ENCODE measurements at regions not wholly inside any gene's neighbourhood (a gene's known extent, or its start where the extent isn't known, plus 50 kb on each side); places are given as distances from the start of the nearest gene placed in this dataset.

DNA sequence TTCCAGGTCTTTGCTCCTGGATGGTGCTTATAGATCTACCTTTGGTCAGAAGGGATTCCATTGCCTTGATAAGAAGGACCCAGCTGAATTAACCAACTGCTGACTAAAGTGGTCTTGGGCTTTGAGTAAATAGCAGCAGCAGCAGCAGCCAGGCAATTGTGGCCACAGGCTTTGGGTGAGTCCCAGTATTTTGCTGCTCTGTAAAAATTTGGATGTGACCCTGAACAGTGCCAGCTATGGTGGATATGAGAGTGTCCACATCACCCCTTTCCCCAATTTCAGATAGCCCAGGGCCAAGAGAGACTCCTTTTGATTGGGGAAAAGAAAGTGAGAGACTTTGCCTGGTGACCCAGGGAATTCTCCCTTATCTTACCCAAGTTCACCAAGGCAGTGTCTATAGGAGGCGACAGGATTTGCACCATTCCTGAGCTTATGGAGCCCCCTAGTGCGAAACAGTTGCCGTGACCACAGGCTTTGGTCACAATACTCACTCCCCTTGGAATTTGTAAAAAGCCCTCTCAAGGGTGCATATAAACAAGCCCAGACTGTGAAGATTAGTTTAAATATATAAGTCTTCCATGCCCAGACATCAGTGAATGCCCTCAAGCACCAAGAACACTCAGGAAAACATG, 518.0 kb downstream of the TMA16 start:
- DNase-seq (ENCODE audit: low spot score in 2 of 2) = no peak
- H3K9me3 ChIP-seq = no peaks in the 10 kb centered on the region
- H3K4me1 ChIP-seq = no peaks in the 10 kb centered on the region
- no peak overlapping the region for H3K4me3 ChIP-seq
- TF ChIP-seq EP300 (IDR thresholded peaks at IDR 0.05) (no peak), POLR2A (IDR thresholded peaks at IDR 0.05) (no peak), POLR2AphosphoS5 (IDR thresholded peaks at IDR 0.05) (no peak)
- TF ChIP-seq, protein P1, sequence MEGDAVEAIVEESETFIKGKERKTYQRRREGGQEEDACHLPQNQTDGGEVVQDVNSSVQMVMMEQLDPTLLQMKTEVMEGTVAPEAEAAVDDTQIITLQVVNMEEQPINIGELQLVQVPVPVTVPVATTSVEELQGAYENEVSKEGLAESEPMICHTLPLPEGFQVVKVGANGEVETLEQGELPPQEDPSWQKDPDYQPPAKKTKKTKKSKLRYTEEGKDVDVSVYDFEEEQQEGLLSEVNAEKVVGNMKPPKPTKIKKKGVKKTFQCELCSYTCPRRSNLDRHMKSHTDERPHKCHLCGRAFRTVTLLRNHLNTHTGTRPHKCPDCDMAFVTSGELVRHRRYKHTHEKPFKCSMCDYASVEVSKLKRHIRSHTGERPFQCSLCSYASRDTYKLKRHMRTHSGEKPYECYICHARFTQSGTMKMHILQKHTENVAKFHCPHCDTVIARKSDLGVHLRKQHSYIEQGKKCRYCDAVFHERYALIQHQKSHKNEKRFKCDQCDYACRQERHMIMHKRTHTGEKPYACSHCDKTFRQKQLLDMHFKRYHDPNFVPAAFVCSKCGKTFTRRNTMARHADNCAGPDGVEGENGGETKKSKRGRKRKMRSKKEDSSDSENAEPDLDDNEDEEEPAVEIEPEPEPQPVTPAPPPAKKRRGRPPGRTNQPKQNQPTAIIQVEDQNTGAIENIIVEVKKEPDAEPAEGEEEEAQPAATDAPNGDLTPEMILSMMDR (IDR thresholded peaks at IDR 0.05) = no peak
- 21% methylated on average over 3 of the region's 3 CpGs for WGBS
- H3K27ac ChIP-seq = no peak overlapping the region
- no peaks in the 10 kb centered on the region for H3K27me3 ChIP-seq
- H3K36me3 ChIP-seq = no peaks in the 10 kb centered on the region

DNA sequence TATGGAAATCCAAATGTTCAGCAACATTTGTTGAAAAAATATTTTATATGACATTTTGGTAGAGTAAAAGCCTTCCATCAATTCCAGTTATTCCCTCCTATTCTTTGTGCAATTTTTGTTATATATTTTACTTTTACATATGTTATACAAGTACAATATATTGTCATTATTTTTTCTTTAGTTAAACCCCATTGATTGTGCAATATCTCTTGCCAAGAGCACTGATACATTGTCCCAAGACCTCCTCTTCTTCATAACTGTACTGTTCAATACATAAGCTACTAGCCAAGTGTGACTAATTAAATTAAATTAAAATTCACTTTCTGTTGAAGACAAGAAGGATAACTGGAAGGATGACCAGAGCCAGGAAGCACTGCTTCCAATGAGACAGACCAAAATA, 527.5 kb downstream of the TMA16 start:
- no peaks in the 10 kb centered on the region for H3K36me3 ChIP-seq
- H3K27ac ChIP-seq = no peak overlapping the region
- TF ChIP-seq EP300 (IDR thresholded peaks at IDR 0.05) (no peak), POLR2A (IDR thresholded peaks at IDR 0.05) (no peak), POLR2AphosphoS5 (IDR thresholded peaks at IDR 0.05) (no peak)
- TF ChIP-seq, protein P1 (IDR thresholded peaks at IDR 0.05) = no peak
- H3K27me3 ChIP-seq = no peaks in the 10 kb centered on the region
- H3K4me3 ChIP-seq = no peak overlapping the region
- peaks cover 7% of the 10 kb centered on the region for H3K9me3 ChIP-seq
- H3K4me1 ChIP-seq = no peaks in the 10 kb centered on the region
- no peak for DNase-seq (ENCODE audit: low spot score in 2 of 2)

DNA sequence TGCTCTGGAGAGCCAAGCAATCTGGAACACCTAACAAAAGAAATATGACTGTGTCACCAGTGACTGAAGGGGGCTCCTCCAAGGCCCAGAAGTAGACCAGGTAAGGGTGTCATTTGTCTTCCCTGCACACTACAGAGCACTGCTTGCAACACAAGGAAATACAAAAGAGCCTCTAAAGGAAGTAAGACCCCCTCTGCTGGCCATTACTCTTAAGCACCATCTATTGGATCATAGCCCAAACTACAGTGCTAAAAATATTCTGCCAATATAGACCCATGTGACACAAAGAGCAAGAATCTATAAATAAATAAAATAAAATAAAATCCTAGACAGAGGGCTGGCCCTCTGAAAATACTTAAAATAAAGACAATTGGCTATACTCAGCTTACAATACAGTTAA, 528.7 kb downstream of the TMA16 start:
- H3K4me1 ChIP-seq = no peaks in the 10 kb centered on the region
- H3K27ac ChIP-seq = no peak overlapping the region
- no peaks in the 10 kb centered on the region for H3K27me3 ChIP-seq
- DNase-seq (ENCODE audit: low spot score in 2 of 2) = no peak
- no peak for TF ChIP-seq POLR2AphosphoS5 (IDR thresholded peaks at IDR 0.05)
- TF ChIP-seq, protein P1 (IDR thresholded peaks at IDR 0.05) = no peak
- no peak for TF ChIP-seq EP300 (IDR thresholded peaks at IDR 0.05)
- no peak for TF ChIP-seq POLR2A (IDR thresholded peaks at IDR 0.05)
- no peaks in the 10 kb centered on the region for H3K36me3 ChIP-seq
- no peak overlapping the region for H3K4me3 ChIP-seq
- peaks cover 7% of the 10 kb centered on the region for H3K9me3 ChIP-seq

DNA sequence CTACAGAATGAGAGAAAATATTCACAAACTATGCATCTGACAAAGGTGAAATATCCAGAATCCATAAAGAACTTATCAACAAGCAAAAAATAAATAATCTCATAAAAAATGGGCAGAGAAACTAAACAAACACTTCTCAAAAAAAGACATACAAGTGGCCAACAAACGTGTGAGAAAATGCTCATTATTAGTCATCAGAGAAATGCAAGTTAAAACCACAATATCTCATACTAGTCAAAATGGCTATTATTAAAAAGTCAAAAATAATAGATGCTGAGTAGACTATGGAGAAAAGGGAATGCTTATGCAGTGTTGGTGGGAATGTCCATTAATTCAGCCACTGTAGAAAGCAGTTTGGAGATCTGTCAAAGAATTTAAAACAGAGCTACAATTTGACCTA, 533.3 kb downstream of the TMA16 start:
- Histone ChIP-seq H3K9me3 (peaks cover 7% of the 10 kb centered on the region), H3K27ac (no peak overlapping the region), H3K4me3 (no peak overlapping the region), H3K4me1 (no peaks in the 10 kb centered on the region), H3K36me3 (no peaks in the 10 kb centered on the region), H3K27me3 (no peaks in the 10 kb centered on the region)
- TF ChIP-seq EP300 (IDR thresholded peaks at IDR 0.05) (no peak), POLR2A (IDR thresholded peaks at IDR 0.05) (no peak), POLR2AphosphoS5 (IDR thresholded peaks at IDR 0.05) (no peak)
- TF ChIP-seq, protein P1 (IDR thresholded peaks at IDR 0.05) = no peak
- DNase-seq (ENCODE audit: low spot score in 2 of 2) = no peak
- WGBS = 64% methylated on average over 1 of the region's 1 CpG

DNA sequence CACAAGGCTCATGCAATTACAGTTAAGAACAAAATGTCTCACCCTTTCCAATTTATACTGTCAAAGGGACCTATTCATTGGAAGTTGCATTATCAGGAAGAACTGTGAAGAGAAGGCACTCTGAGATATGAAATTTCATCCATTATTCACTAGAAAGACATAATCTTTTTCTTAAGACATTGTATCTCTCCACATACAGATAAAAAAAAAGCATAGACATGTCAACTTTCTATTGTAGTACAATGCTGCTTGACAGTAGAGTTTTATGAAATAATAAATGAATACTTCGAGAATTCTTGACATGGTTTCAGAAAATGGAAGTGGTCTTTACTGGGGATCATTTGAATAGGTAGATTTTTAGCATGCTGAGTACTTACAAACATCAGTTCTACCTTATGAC, 545.0 kb downstream of the TMA16 start:
- H3K27ac ChIP-seq = no peak overlapping the region
- H3K4me3 ChIP-seq = no peak overlapping the region
- no peaks in the 10 kb centered on the region for H3K36me3 ChIP-seq
- H3K27me3 ChIP-seq = no peaks in the 10 kb centered on the region
- DNase-seq (ENCODE audit: low spot score in 2 of 2) = no peak
- TF ChIP-seq, protein P1 (IDR thresholded peaks at IDR 0.05) = no peak
- TF ChIP-seq EP300 (IDR thresholded peaks at IDR 0.05) = no peak
- TF ChIP-seq POLR2AphosphoS5 (IDR thresholded peaks at IDR 0.05) = no peak
- no peak for TF ChIP-seq POLR2A (IDR thresholded peaks at IDR 0.05)
- no peaks in the 10 kb centered on the region for H3K4me1 ChIP-seq
- WGBS = 49% methylated on average over 1 of the region's 1 CpG
- H3K9me3 ChIP-seq = peaks cover 6% of the 10 kb centered on the region

All from suprapubic skin (tissue), 4 donors.